ENCODE measurements at regions not wholly inside any gene's neighbourhood (a gene's known extent, or its start where the extent isn't known, plus 50 kb on each side); places are given as distances from the start of the nearest gene placed in this dataset.
A peak's percentile ranks its signal among the peaks of the same experiment; 100 is the strongest.

DNA sequence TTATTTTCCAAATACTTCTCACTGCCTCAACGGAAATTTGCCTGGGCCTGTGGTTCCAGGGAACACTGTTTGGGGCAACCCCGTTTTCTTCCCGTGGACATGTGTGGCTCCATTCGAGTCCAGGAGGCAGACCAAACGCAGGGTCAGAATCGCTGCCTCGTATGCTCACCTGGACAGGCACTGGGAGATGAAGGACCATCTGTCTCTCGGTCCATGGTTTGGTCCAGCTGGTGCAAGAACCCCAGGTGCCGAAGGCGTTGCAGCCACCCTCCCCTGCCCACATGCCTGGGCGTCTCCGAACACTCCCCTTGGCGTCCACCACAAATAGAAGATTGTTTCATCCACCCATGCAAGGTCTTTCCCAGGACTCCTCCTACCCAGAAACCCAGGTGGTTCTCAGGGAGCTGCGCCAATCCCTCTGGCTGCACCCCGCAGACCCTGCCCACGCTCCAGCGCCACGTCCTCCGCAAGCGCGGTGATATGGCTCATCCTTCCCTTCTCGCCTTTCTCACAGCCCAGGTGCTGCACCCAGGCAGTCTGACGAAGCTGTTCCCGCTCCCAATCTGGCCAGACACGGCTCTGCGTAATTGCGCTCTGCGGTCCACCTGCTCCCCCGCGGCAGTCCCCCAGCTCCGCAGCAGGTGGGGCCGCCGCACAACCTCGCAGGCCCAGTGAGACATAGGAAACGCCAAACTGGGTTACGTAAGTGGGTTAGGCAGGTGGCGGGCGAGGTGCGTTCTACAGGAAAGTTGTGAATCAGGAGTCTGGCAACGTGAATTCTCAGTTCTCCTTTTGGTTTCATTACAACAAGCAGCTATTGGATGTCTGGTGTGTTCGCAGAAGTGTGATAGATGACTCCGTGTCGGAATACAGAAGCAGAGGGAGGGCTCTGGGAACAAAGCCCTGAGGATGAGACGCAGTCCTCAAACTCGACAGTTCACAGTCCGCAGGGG is 146.2 kb upstream of the ECI2 start:
- peaks cover 41% of the 10 kb centered on the region for H3K27me3 ChIP-seq (ENCODE audit: control insufficient read depth, insufficient read depth, low read length)
- no peaks in the 10 kb centered on the region for H3K9me3 ChIP-seq (ENCODE audit: control insufficient read depth, insufficient read depth, low read depth, low read length)
- H3K4me3 ChIP-seq (ENCODE audit: low read depth, low read length): peak overlapping the region; percentile 28
- peaks cover 3% of the 10 kb centered on the region; the same call in 1 of the 2 replicates for H3K4me1 ChIP-seq (ENCODE audit: control insufficient read depth, insufficient read depth, low read length)
- no peak overlapping the region for H3K27ac ChIP-seq (ENCODE audit: low read depth, low read length)
- H3K9ac ChIP-seq (ENCODE audit: low read length): no peak overlapping the region
- no peaks in the 10 kb centered on the region for H3K36me3 ChIP-seq (ENCODE audit: control insufficient read depth, insufficient read depth, low read length)

GRCh38 chr6:4280707-4281106 is 145.3 kb upstream of the ECI2 start:
- no peak overlapping the region for H3K27ac ChIP-seq (ENCODE audit: low read depth, low read length)
- H3K27me3 ChIP-seq (ENCODE audit: control insufficient read depth, insufficient read depth, low read length): peaks cover 41% of the 10 kb centered on the region
- H3K9me3 ChIP-seq (ENCODE audit: control insufficient read depth, insufficient read depth, low read depth, low read length): no peaks in the 10 kb centered on the region
- H3K4me3 ChIP-seq (ENCODE audit: low read depth, low read length): no peak overlapping the region
- H3K9ac ChIP-seq (ENCODE audit: low read length): no peak overlapping the region
- peaks cover 3% of the 10 kb centered on the region; the same call in 1 of the 2 replicates for H3K4me1 ChIP-seq (ENCODE audit: control insufficient read depth, insufficient read depth, low read length)
- no peaks in the 10 kb centered on the region for H3K36me3 ChIP-seq (ENCODE audit: control insufficient read depth, insufficient read depth, low read length)

DNA sequence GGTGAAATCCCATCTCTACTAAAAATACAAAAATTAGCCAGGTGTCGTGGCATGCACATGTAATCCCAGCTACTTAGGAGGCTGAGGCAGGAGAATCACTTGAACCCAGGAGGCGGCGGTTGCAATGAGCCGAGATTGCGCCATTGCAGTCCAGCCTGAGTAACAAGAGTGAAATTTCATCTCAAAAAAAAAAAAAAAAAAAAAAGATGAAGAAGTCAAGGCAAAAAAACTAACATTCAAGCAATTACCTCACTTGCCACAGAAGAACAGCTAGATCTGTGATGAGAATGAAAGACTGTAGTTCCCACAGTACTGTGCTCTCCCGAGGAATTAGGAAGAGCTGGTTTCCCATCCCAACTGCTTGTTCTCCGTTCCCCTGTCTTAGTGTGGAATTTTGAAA is 144.7 kb upstream of the ECI2 start:
- Histone ChIP-seq H3K27me3 (ENCODE audit: control insufficient read depth, insufficient read depth, low read length) (peaks cover 41% of the 10 kb centered on the region), H3K4me1 (ENCODE audit: control insufficient read depth, insufficient read depth, low read length) (peaks cover 3% of the 10 kb centered on the region; the same call in 1 of the 2 replicates), H3K27ac (ENCODE audit: low read depth, low read length) (no peak overlapping the region), H3K9me3 (ENCODE audit: control insufficient read depth, insufficient read depth, low read depth, low read length) (no peaks in the 10 kb centered on the region), H3K9ac (ENCODE audit: low read length) (no peak overlapping the region), H3K4me3 (ENCODE audit: low read depth, low read length) (no peak overlapping the region), H3K36me3 (ENCODE audit: control insufficient read depth, insufficient read depth, low read length) (no peaks in the 10 kb centered on the region)

- H3K9me3 ChIP-seq (ENCODE audit: control insufficient read depth, insufficient read depth, low read depth, low read length): no peaks in the 10 kb centered on the region
- H3K27me3 ChIP-seq (ENCODE audit: control insufficient read depth, insufficient read depth, low read length): no peaks in the 10 kb centered on the region
- H3K4me1 ChIP-seq (ENCODE audit: control insufficient read depth, insufficient read depth, low read length): no peaks in the 10 kb centered on the region
- no peak overlapping the region for H3K9ac ChIP-seq (ENCODE audit: low read length)
- no peak overlapping the region for H3K4me3 ChIP-seq (ENCODE audit: low read depth, low read length)
- no peak overlapping the region for H3K27ac ChIP-seq (ENCODE audit: low read depth, low read length)
- H3K36me3 ChIP-seq (ENCODE audit: control insufficient read depth, insufficient read depth, low read length): no peaks in the 10 kb centered on the region
Observed at GRCh38 chr6:4274382-4275082, 139.2 kb upstream of the ECI2 start.

DNA sequence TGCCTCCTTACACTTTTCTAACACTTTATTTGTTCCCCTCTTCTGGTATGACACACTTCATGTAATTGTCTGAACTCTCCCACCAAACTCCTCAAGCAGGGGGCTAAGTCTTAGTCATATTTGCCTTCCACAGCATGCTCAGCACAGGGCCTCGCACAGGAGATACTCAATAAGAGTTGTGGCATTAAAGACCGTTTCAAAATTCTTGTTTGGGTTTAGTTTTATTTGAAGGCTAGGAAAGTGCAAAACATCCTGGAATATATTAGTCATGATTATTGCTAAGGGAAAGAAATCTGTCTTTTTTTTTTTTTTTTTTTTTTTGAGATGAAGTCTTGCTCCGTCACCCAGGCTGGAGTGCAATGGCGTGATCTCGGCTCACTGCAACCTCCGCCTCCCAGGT is 137.6 kb upstream of the ECI2 start:
- no peaks in the 10 kb centered on the region for H3K36me3 ChIP-seq (ENCODE audit: control insufficient read depth, insufficient read depth, low read length)
- H3K4me3 ChIP-seq (ENCODE audit: low read depth, low read length): no peak overlapping the region
- H3K9me3 ChIP-seq (ENCODE audit: control insufficient read depth, insufficient read depth, low read depth, low read length): no peaks in the 10 kb centered on the region
- no peaks in the 10 kb centered on the region for H3K27me3 ChIP-seq (ENCODE audit: control insufficient read depth, insufficient read depth, low read length)
- H3K27ac ChIP-seq (ENCODE audit: low read depth, low read length): no peak overlapping the region
- H3K4me1 ChIP-seq (ENCODE audit: control insufficient read depth, insufficient read depth, low read length): no peaks in the 10 kb centered on the region
- no peak overlapping the region for H3K9ac ChIP-seq (ENCODE audit: low read length)

DNA sequence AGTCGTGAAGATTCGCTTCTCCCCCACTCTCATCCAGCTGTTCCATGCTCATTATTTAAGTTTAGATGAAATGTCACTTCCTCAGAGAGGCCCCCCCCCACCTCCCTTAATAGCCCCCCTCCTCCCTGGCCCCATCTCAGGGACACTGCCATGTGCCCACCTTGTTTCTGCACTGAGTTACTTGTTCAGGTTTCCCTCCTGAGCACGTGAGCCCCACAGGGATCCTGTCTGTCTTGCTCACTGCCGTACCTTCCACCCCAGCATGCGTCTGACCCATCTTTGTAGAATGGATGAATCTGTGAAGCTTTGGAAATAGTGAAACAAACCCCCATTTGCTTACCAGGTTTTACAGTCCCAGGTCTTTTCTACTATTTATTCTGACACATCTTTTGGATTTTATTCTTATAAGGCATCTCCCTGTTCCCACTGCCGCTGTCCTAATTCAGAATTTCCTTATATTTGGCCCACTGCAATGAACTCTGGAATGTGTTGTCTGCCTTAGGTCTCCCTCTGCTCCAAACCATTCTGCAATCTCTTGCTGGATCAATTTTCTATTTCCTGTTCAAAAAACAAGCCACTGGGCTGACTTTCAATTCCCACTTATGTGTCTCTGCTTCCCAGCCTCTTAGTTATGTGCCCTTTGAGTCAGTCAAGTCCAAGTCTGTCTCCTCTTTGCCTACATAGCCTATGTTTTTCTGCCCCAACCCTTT is 136.5 kb upstream of the ECI2 start:
- H3K4me3 ChIP-seq (ENCODE audit: low read depth, low read length): no peak overlapping the region
- H3K9me3 ChIP-seq (ENCODE audit: control insufficient read depth, insufficient read depth, low read depth, low read length): no peaks in the 10 kb centered on the region
- H3K4me1 ChIP-seq (ENCODE audit: control insufficient read depth, insufficient read depth, low read length): no peaks in the 10 kb centered on the region
- no peak overlapping the region for H3K27ac ChIP-seq (ENCODE audit: low read depth, low read length)
- H3K27me3 ChIP-seq (ENCODE audit: control insufficient read depth, insufficient read depth, low read length): no peaks in the 10 kb centered on the region
- H3K9ac ChIP-seq (ENCODE audit: low read length): no peak overlapping the region
- H3K36me3 ChIP-seq (ENCODE audit: control insufficient read depth, insufficient read depth, low read length): no peaks in the 10 kb centered on the region

- no peaks in the 10 kb centered on the region for H3K27me3 ChIP-seq (ENCODE audit: control insufficient read depth, insufficient read depth, low read length)
- H3K36me3 ChIP-seq (ENCODE audit: control insufficient read depth, insufficient read depth, low read length): no peaks in the 10 kb centered on the region
- no peaks in the 10 kb centered on the region for H3K9me3 ChIP-seq (ENCODE audit: control insufficient read depth, insufficient read depth, low read depth, low read length)
- H3K4me1 ChIP-seq (ENCODE audit: control insufficient read depth, insufficient read depth, low read length): no peaks in the 10 kb centered on the region
- no peak overlapping the region for H3K27ac ChIP-seq (ENCODE audit: low read depth, low read length)
- no peak overlapping the region for H3K4me3 ChIP-seq (ENCODE audit: low read depth, low read length)
- no peak overlapping the region for H3K9ac ChIP-seq (ENCODE audit: low read length)
Observed at GRCh38 chr6:4270776-4271175, 135.4 kb upstream of the ECI2 start.

- Histone ChIP-seq H3K27ac (ENCODE audit: low read depth, low read length) (no peak overlapping the region), H3K36me3 (ENCODE audit: control insufficient read depth, insufficient read depth, low read length) (no peaks in the 10 kb centered on the region), H3K27me3 (ENCODE audit: control insufficient read depth, insufficient read depth, low read length) (no peaks in the 10 kb centered on the region), H3K9ac (ENCODE audit: low read length) (no peak overlapping the region), H3K4me3 (ENCODE audit: low read depth, low read length) (no peak overlapping the region), H3K9me3 (ENCODE audit: control insufficient read depth, insufficient read depth, low read depth, low read length) (no peaks in the 10 kb centered on the region), H3K4me1 (ENCODE audit: control insufficient read depth, insufficient read depth, low read length) (no peaks in the 10 kb centered on the region)
Observed at GRCh38 chr6:4270001-4270400, 134.6 kb upstream of the ECI2 start.

GRCh38 chr6:4268171-4268570 is 132.8 kb upstream of the ECI2 start:
- Histone ChIP-seq H3K9ac (ENCODE audit: low read length) (no peak overlapping the region), H3K27ac (ENCODE audit: low read depth, low read length) (no peak overlapping the region), H3K36me3 (ENCODE audit: control insufficient read depth, insufficient read depth, low read length) (no peaks in the 10 kb centered on the region), H3K4me3 (ENCODE audit: low read depth, low read length) (no peak overlapping the region), H3K9me3 (ENCODE audit: control insufficient read depth, insufficient read depth, low read depth, low read length) (no peaks in the 10 kb centered on the region), H3K4me1 (ENCODE audit: control insufficient read depth, insufficient read depth, low read length) (no peaks in the 10 kb centered on the region), H3K27me3 (ENCODE audit: control insufficient read depth, insufficient read depth, low read length) (no peaks in the 10 kb centered on the region)

GRCh38 chr6:4265740-4266139 is 130.4 kb upstream of the ECI2 start:
- Histone ChIP-seq H3K9ac (ENCODE audit: low read length) (no peak overlapping the region), H3K4me3 (ENCODE audit: low read depth, low read length) (no peak overlapping the region), H3K36me3 (ENCODE audit: control insufficient read depth, insufficient read depth, low read length) (no peaks in the 10 kb centered on the region), H3K27me3 (ENCODE audit: control insufficient read depth, insufficient read depth, low read length) (no peaks in the 10 kb centered on the region), H3K27ac (ENCODE audit: low read depth, low read length) (no peak overlapping the region), H3K9me3 (ENCODE audit: control insufficient read depth, insufficient read depth, low read depth, low read length) (no peaks in the 10 kb centered on the region), H3K4me1 (ENCODE audit: control insufficient read depth, insufficient read depth, low read length) (no peaks in the 10 kb centered on the region)

- Histone ChIP-seq H3K4me1 (ENCODE audit: control insufficient read depth, insufficient read depth, low read length) (no peaks in the 10 kb centered on the region), H3K27me3 (ENCODE audit: control insufficient read depth, insufficient read depth, low read length) (no peaks in the 10 kb centered on the region), H3K27ac (ENCODE audit: low read depth, low read length) (no peak overlapping the region), H3K4me3 (ENCODE audit: low read depth, low read length) (no peak overlapping the region), H3K36me3 (ENCODE audit: control insufficient read depth, insufficient read depth, low read length) (no peaks in the 10 kb centered on the region), H3K9me3 (ENCODE audit: control insufficient read depth, insufficient read depth, low read depth, low read length) (no peaks in the 10 kb centered on the region), H3K9ac (ENCODE audit: low read length) (no peak overlapping the region)
Observed at GRCh38 chr6:4264601-4265000, 129.2 kb upstream of the ECI2 start.

Measured in HUES6 (cell line).